ENCODE measurements at regions not wholly inside any gene's neighbourhood (a gene's known extent, or its start where the extent isn't known, plus 50 kb on each side); places are given as distances from the start of the nearest gene placed in this dataset.

DNA sequence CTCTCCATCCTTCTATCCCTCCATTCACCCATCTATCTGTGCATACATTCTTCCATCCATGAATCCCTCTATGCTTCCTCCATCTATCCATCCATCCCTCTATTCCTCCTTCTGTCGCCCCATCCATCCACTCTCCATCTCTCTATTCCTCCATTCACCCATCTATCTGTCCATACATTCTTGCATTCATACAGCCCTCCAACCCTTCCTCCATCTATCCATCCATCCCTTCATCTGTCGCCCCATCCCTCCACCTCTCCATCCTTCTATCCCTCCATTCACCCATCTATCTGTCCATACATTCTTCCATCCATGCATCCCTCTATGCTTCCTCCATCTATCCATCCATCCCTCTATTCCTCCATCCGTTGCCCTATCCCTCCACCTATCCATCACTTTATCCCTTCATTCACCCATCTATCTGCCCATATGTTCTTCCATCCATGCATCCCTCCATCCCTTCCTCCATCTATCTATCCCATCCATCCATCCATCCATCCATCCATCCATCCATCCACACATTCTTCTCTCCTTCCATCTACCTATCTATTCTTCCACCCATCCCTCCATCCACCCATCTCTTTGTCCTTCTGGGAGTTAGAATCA lies 272.5 kb upstream of the TNRC6C start:
- no peak overlapping the region for H3K4me2 ChIP-seq (ENCODE audit: insufficient read depth in 1 of 2, low read depth in 2 of 2, low read length in 2 of 2)
- no peak for FAIRE-seq
- H3K4ac ChIP-seq (replicated peaks; ENCODE audit: insufficient read length, low read depth, low read length): no peak overlapping the region
- H3K56ac ChIP-seq (replicated peaks; ENCODE audit: insufficient read length, low read depth, low read length): no peak overlapping the region
- H4K5ac ChIP-seq (ENCODE audit: insufficient read length, low read depth, low read length): no peak overlapping the region
- H3K23me2 ChIP-seq (ENCODE audit: low read depth, low read length): peaks cover 5% of the 10 kb centered on the region; the same call in 1 of the 2 replicates
- no peak overlapping the region for H4K8ac ChIP-seq (ENCODE audit: extremely low read depth, insufficient read depth, low read length)
- H2AFZ ChIP-seq (ENCODE audit: low read length): no peak overlapping the region
- H2BK15ac ChIP-seq (ENCODE audit: low read length): no peak overlapping the region
- no peaks in the 10 kb centered on the region for H4K20me1 ChIP-seq (replicated peaks in 1 of 2; ENCODE audit: control insufficient read depth in 1 of 2, insufficient read depth in 2 of 2, low read length in 2 of 2)
- no peaks in the 10 kb centered on the region for H3K79me2 ChIP-seq (ENCODE audit: control insufficient read depth in 1 of 2, insufficient read depth in 2 of 2, low read length in 2 of 2)
- no peak overlapping the region for H3K14ac ChIP-seq (ENCODE audit: insufficient read length)
- no peaks in the 10 kb centered on the region; a peak in 1 of 7 replicates for H3K27me3 ChIP-seq (replicated peaks in 1 of 4; ENCODE audit: control insufficient read depth in 3 of 4, extremely low read depth in 1 of 4, insufficient read depth in 3 of 4, low read length in 3 of 4)
- H3K23ac ChIP-seq (ENCODE audit: insufficient read length): no peak overlapping the region
- peaks cover 0 to 12% (median 1%) of the 10 kb centered on the region in 4 experiments; a peak in 3 of 7 replicates for H3K4me1 ChIP-seq (replicated peaks in 1 of 4; ENCODE audit: control insufficient read depth in 3 of 4, insufficient read depth in 4 of 4, low read length in 3 of 4)
- no peaks in the 10 kb centered on the region for H3K36me3 ChIP-seq (ENCODE audit: control insufficient read depth in 2 of 4, insufficient read depth in 4 of 4, low read length in 3 of 4)
- no peak overlapping the region for H3K27ac ChIP-seq (ENCODE audit: low read depth, low read length)
- no peaks in the 10 kb centered on the region for H3K9me3 ChIP-seq (ENCODE audit: insufficient read depth in 2 of 2, low read depth in 1 of 2, low read length in 1 of 2)
- no peak overlapping the region for H2BK5ac ChIP-seq (ENCODE audit: low read depth, low read length)
- POLR2A ChIA-PET (ENCODE audit: partially characterized antibody): no interaction called here
- H2AK5ac ChIP-seq (ENCODE audit: low read depth, low read length): no peak overlapping the region
- 84 to 100% methylated on average over 2 to 3 of the region's 3 CpGs for WGBS, 2 experiments (ENCODE audit: extremely low coverage in 1 of 2, insufficient coverage in 1 of 2, insufficient read length in 1 of 2, insufficient replicate concordance in 2 of 2, low coverage in 1 of 2, low lambda C conversion rate in 2 of 2, missing lambda C conversion rate in 1 of 2)
- no peak overlapping the region for H4K91ac ChIP-seq (replicated peaks; ENCODE audit: insufficient read length, low read length)
- H3K18ac ChIP-seq (ENCODE audit: extremely low read depth, low read length): no peak overlapping the region
- no peak overlapping the region for H2BK120ac ChIP-seq (replicated peaks; ENCODE audit: low read depth, low read length)
- H3K4me3 ChIP-seq (ENCODE audit: extremely low read depth in 1 of 4, insufficient read depth in 2 of 4, low read depth in 3 of 4, low read length in 4 of 4): no peak overlapping the region
- H2BK20ac ChIP-seq (ENCODE audit: low read length): no peak overlapping the region
- H2BK12ac ChIP-seq (ENCODE audit: low read depth, low read length): no peak overlapping the region
- DNase-seq (ENCODE audit: low read depth in 1 of 2, low spot score in 2 of 2): no peak
- H3K79me1 ChIP-seq (ENCODE audit: low read depth, low read length): no peaks in the 10 kb centered on the region
- CTCF ChIA-PET (ENCODE audit: partially characterized antibody): interaction anchor here (1.2 kb wide), 1 partner anchor 86 kb away, joined by 4 read pairs; no protein-coding TSS in a partner anchor
- H3K9ac ChIP-seq (replicated peaks in 1 of 4; ENCODE audit: extremely low read depth in 1 of 4, low read depth in 3 of 4, low read length in 3 of 4): no peak overlapping the region
- no peak for TF ChIP-seq RFX5 (IDR thresholded peaks at IDR 0.05; ENCODE audit: borderline replicate concordance, low read depth, low read length)
- TF ChIP-seq KDM5A (IDR thresholded peaks at IDR 0.05; ENCODE audit: low read length): no peak
- no peak for TF ChIP-seq EP300 (IDR thresholded peaks at IDR 0.05; ENCODE audit: borderline replicate concordance in 1 of 2, low read depth in 2 of 2, low read length in 2 of 2)
- no peak for TF ChIP-seq POLR2A (IDR thresholded peaks at IDR 0.05; ENCODE audit: control extremely low read depth in 1 of 2, low read depth in 2 of 2, low read length in 2 of 2)
- TF ChIP-seq BCL11A (IDR thresholded peaks at IDR 0.05; ENCODE audit: low read depth in 2 of 2, low read length in 2 of 2): no peak
- no peak for TF ChIP-seq RXRA (IDR thresholded peaks at IDR 0.05; ENCODE audit: insufficient read depth, low read depth, low read length)
- TF ChIP-seq CTCF (IDR thresholded peaks at IDR 0.05; ENCODE audit: control extremely low read depth in 1 of 3, insufficient read depth in 1 of 3, low read depth in 1 of 3, low read length in 3 of 3): no peak
- TF ChIP-seq ASH2L (IDR thresholded peaks at IDR 0.05; ENCODE audit: low read length): no peak
- no peak for TF ChIP-seq NANOG (IDR thresholded peaks at IDR 0.05; ENCODE audit: insufficient read depth, low read depth, low read length, poor library complexity, severe bottlenecking)
- no peak for TF ChIP-seq RBBP5 (IDR thresholded peaks at IDR 0.05; ENCODE audit: borderline replicate concordance, low read depth, low read length)
- TF ChIP-seq POU5F1 (IDR thresholded peaks at IDR 0.05; ENCODE audit: low read depth, low read length): no peak
- TF ChIP-seq BRCA1 (IDR thresholded peaks at IDR 0.05; ENCODE audit: low read depth, low read length): no peak
